A673 (cell line): ENCODE measurements at regions not wholly inside any gene's neighbourhood (a gene's known extent, or its start where the extent isn't known, plus 50 kb on each side); places are given as distances from the start of the nearest gene placed in this dataset.

Experiments
- BruUV-seq: library from RNA; stranded (reverse); fragments of 400-500 nt; replicated peaks from 2 replicates; lab custom pipeline; 2021; lab: Mats Ljungman, UMichigan
- CTCF ChIA-PET: fragments of 300-600 bp; sonication (Branson Sonifier 250); formaldehyde crosslinking; loops from one replicate; lab custom pipeline; 2022; ENCODE audit warnings: antibody characterized with exemption; lab: Charles Lee
- POLR2A ChIA-PET: fragments of 300-600 bp; sonication (Branson Sonifier 250); formaldehyde crosslinking; loops from one replicate; lab custom pipeline; 2022; ENCODE audit warnings: antibody characterized with exemption; ENCODE audit not compliant: low non-redundant PET; lab: Charles Lee
- DNase-seq: peaks from one replicate; pipeline ENCODE4 v3.0.0-alpha.2; 2015; ENCODE audit warnings: low spot score
- H3K27ac ChIP-seq: fragments of 200-600 bp; sonication (generic); 2 replicates; pipeline ENCODE4 v1.5.1; 2016; ENCODE audit warnings: mixed run types, low read depth, mild to moderate bottlenecking, mixed read lengths, antibody characterized with exemption, low read length; ENCODE audit not compliant: poor library complexity, severe bottlenecking
- H3K27me3 ChIP-seq: fragments of 200-600 bp; sonication (generic); replicated peaks from 2 replicates; pipeline ENCODE4 v1.6.1; 2017; ENCODE audit warnings: mixed run types, low read depth, mild to moderate bottlenecking, mixed read lengths, antibody characterized with exemption, low read length; ENCODE audit not compliant: insufficient read depth, poor library complexity
- H3K36me3 ChIP-seq: fragments of 200-600 bp; sonication (generic); 2 replicates; pipeline ENCODE4 v1.6.1; 2016; ENCODE audit warnings: mixed run types, mild to moderate bottlenecking, mixed read lengths, antibody characterized with exemption, low read length; ENCODE audit not compliant: insufficient read depth, poor library complexity, severe bottlenecking
- H3K4me1 ChIP-seq: fragments of 200-600 bp; sonication (generic); 2 replicates; pipeline ENCODE4 v1.6.1; 2017; ENCODE audit warnings: mixed run types, mild to moderate bottlenecking, mixed read lengths, antibody characterized with exemption, low read length; ENCODE audit not compliant: insufficient read depth, poor library complexity, severe bottlenecking
- H3K4me3 ChIP-seq: fragments of 200-600 bp; sonication (generic); 2 replicates; pipeline ENCODE4 v1.5.1; 2016; ENCODE audit warnings: low read depth, mixed run types, mild to moderate bottlenecking, mixed read lengths, low read length; ENCODE audit not compliant: poor library complexity, severe bottlenecking
- H3K9me3 ChIP-seq: fragments of 200-600 bp; sonication (generic); 2 replicates; pipeline ENCODE4 v1.6.1; 2016; ENCODE audit warnings: mixed run types, low read depth, mild to moderate bottlenecking, mixed read lengths, antibody characterized with exemption, low read length; ENCODE audit not compliant: poor library complexity, severe bottlenecking
- CTCF ChIP-seq: fragments of 300-800, 200-600 bp; sonication (generic); conservative IDR thresholded peaks from 2 replicates; pipeline ENCODE4 v1.5.1; 2017; ENCODE audit warnings: low read depth, mild to moderate bottlenecking, antibody characterized with exemption, low read length, moderate library complexity, mixed read lengths
- EZH2 ChIP-seq: fragments of 200-600 bp; sonication (generic); IDR thresholded peaks from 2 replicates; pipeline ENCODE4 v1.6.1; 2017; ENCODE audit warnings: borderline replicate concordance, low read depth, mild to moderate bottlenecking, mixed read lengths, antibody characterized with exemption, low read length; ENCODE audit not compliant: poor library complexity, severe bottlenecking
- intact Hi-C: fragments of 100-400 bp; cut with micrococcal nuclease; formaldehyde crosslinking; loops from one replicate; pipeline ENCODE4 v1.10.0; 2022; ENCODE audit not compliant: unreplicated experiment

- Histone ChIP-seq H3K36me3 (no peaks in the 10 kb centered on the region), H3K27me3 (no peaks in the 10 kb centered on the region), H3K4me3 (no peak overlapping the region), H3K9me3 (no peaks in the 10 kb centered on the region), H3K27ac (peak overlapping the region; percentile 0), H3K4me1 (peaks cover 46% of the 10 kb centered on the region)
- CTCF ChIA-PET = no interaction called here
- BruUV-seq = no TSS peak
- POLR2A ChIA-PET = no interaction called here
- no peak for DNase-seq
- intact Hi-C loops = no loop called here
- no peak for TF ChIP-seq EZH2
Observed at GRCh38 chr9:115397591-115398312, 279.8 kb upstream of the TNC start.

DNA sequence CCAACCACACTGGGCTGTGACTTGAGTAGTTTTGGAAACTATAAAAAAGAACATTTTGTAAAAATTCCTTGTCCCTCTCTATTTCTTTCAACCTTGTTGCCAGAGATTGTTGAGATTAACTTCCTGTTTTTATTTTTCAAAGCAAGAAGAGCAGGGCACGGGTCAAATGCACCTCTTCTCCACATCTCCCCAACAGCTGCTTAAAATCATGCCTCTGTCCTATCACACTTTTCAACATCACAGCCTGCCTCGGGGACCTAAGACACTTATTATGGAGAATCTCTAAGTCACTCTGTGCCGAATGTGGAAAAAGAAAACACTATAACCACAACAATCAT, 280.3 kb upstream of the TNC start:
- Histone ChIP-seq H3K4me1 (peaks cover 42% of the 10 kb centered on the region), H3K27me3 (no peaks in the 10 kb centered on the region), H3K4me3 (no peak overlapping the region), H3K27ac (peak overlapping the region; percentile 0), H3K9me3 (peaks cover 4% of the 10 kb centered on the region), H3K36me3 (no peaks in the 10 kb centered on the region)
- CTCF ChIA-PET = no interaction called here
- TF ChIP-seq EZH2 = no peak
- TF ChIP-seq CTCF = no peak
- no peak for DNase-seq
- POLR2A ChIA-PET = no interaction called here
- BruUV-seq = no TSS peak
- intact Hi-C loops = no loop called here

- ChIA-PET CTCF (no interaction called here), POLR2A (no interaction called here)
- Histone ChIP-seq H3K27ac (no peak overlapping the region), H3K36me3 (no peaks in the 10 kb centered on the region), H3K4me3 (no peak overlapping the region), H3K4me1 (peaks cover 46% of the 10 kb centered on the region), H3K27me3 (no peaks in the 10 kb centered on the region), H3K9me3 (peaks cover 5% of the 10 kb centered on the region)
- intact Hi-C loops = no loop called here
- TF ChIP-seq EZH2 (no peak), CTCF (no peak)
- no TSS peak for BruUV-seq
- no peak for DNase-seq
Observed at GRCh38 chr9:115398996-115399395, 281.0 kb upstream of the TNC start.

DNA sequence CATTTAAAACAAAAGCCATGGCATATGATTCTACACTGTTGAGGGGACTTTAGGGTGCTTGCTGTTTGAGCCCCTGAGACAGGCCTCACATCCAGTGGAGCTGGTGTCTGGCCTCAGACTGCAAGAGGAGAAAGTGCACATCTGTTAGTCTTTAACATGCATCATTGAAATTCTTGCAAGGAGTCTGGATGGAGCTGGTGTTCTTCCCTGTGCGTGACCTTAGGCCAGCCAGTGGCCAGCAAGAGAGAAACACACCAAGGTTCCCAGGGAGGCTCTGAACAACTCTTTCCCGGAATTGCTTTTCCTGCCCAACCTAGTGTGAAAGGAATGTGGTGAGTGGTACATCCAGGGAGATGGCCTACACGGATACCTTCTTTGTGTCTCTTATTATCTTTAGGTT, 282.8 kb upstream of the TNC start:
- CTCF ChIA-PET = no interaction called here
- POLR2A ChIA-PET = no interaction called here
- H3K27me3 ChIP-seq = no peaks in the 10 kb centered on the region
- DNase-seq = no peak
- no peak overlapping the region for H3K27ac ChIP-seq
- no peak overlapping the region for H3K4me3 ChIP-seq
- H3K4me1 ChIP-seq = peaks cover 51% of the 10 kb centered on the region
- intact Hi-C loops = no loop called here
- peaks cover 5% of the 10 kb centered on the region for H3K9me3 ChIP-seq
- TF ChIP-seq CTCF = no peak
- no peak for TF ChIP-seq EZH2
- H3K36me3 ChIP-seq = no peaks in the 10 kb centered on the region
- no TSS peak for BruUV-seq
